B cell (primary cell): ENCODE measurements at regions not wholly inside any gene's neighbourhood (a gene's known extent, or its start where the extent isn't known, plus 50 kb on each side); places are given as distances from the start of the nearest gene placed in this dataset.

ENCODE experiments used
- ATAC-seq: fragments of 200-7000 bp; cut with Tn5 transposase; one replicate; pipeline ENCODE4 v1.10.0; 2021; ENCODE audit warnings: low read depth, mild to moderate bottlenecking, moderate number of reproducible peaks, moderate library complexity
- CTCF ChIA-PET: fragments of 350-600 bp; sonication (Branson Sonifier 250); formaldehyde crosslinking; loops from one replicate; lab custom pipeline; 2021; ENCODE audit warnings: antibody characterized with exemption, inconsistent platforms; lab: Charles Lee
- POLR2A ChIA-PET: fragments of 350-600 bp; sonication (Branson Sonifier 250); formaldehyde crosslinking; loops from one replicate; lab custom pipeline; 2021; ENCODE audit warnings: antibody characterized with exemption; lab: Charles Lee
- DNase-seq: peaks from one replicate; pipeline ENCODE4 v3.0.0; 2013
- H2AFZ ChIP-seq: 2 replicates; pipeline ENCODE4 v1.6.1; 2012; ENCODE audit warnings: mild to moderate bottlenecking, low read depth, low read length; ENCODE audit not compliant: insufficient read depth, poor library complexity, severe bottlenecking
- H3K27ac ChIP-seq, 2 donors: 1 replicate in 1 of 2; 2 replicates in 1 of 2; pipeline ENCODE4 v1.5.1; 2012 to 2013; ENCODE audit warnings: low read length in 2 of 2, mild to moderate bottlenecking in 2 of 2, moderate library complexity in 1 of 2
- H3K27me3 ChIP-seq, 4 experiments: fragments of 200-600 bp in 1 of 4; sonication (generic) in 1 of 4; replicated peaks in 1 of 4; 1 replicate in 2 of 4; 2 replicates in 2 of 4; pipeline versions ENCODE4 v1.6.1 to v1.7.0; 2013 to 2016; ENCODE audit warnings: low read length in 3 of 4, mild to moderate bottlenecking in 2 of 4, mixed read lengths in 1 of 4, moderate library complexity in 1 of 4; ENCODE audit not compliant: insufficient read depth in 4 of 4, control insufficient read depth in 3 of 4; ENCODE audit errors: control extremely low read depth in 1 of 4
- H3K36me3 ChIP-seq, 2 experiments: replicated peaks in 1 of 2; 1 replicate in 1 of 2; 2 replicates in 1 of 2; pipeline versions ENCODE4 v1.6.1 to v1.7.1; 2013; ENCODE audit warnings: low read length in 1 of 2; ENCODE audit not compliant: insufficient read depth in 2 of 2, control insufficient read depth in 1 of 2; ENCODE audit errors: control extremely low read depth in 1 of 2, extremely low read depth in 1 of 2
- H3K4me1 ChIP-seq, 2 donors: fragments of 200-600 bp in 1 of 2; sonication (generic) in 1 of 2; 1 replicate in 1 of 2; 2 replicates in 1 of 2; pipeline versions ENCODE4 v1.5.1 to v1.6.1; 2013 to 2017; ENCODE audit warnings: low read length in 2 of 2; ENCODE audit not compliant: control insufficient read depth in 2 of 2, insufficient read depth in 2 of 2
- H3K4me2 ChIP-seq: replicated peaks from 2 replicates; pipeline ENCODE3; 2012; ENCODE audit warnings: mild to moderate bottlenecking, low read depth, low read length; ENCODE audit not compliant: poor library complexity, severe bottlenecking
- H3K4me3 ChIP-seq, 5 experiments: fragments of 200-600 bp in 1 of 5; sonication (generic) in 1 of 5; 1 replicate in 3 of 5; 2 replicates in 2 of 5; pipeline versions ENCODE4 v1.5.1 to v1.7.0; 2011 to 2016; ENCODE audit warnings: low read length in 4 of 5, mild to moderate bottlenecking in 4 of 5, low read depth in 2 of 5, control low read depth in 1 of 5, moderate library complexity in 1 of 5; ENCODE audit not compliant: insufficient read depth in 1 of 5; ENCODE audit errors: control extremely low read depth in 1 of 5, extremely low read depth in 1 of 5
- H3K79me2 ChIP-seq: fragments of 200-600 bp; sonication (generic); one replicate; pipeline ENCODE4 v1.6.0; 2016; ENCODE audit warnings: low read length; ENCODE audit not compliant: control insufficient read depth, insufficient read depth
- H3K9ac ChIP-seq: fragments of 200-600 bp; sonication (generic); 2 replicates; pipeline ENCODE4 v1.6.1; 2017; ENCODE audit warnings: mild to moderate bottlenecking, low read length, moderate library complexity
- H3K9me3 ChIP-seq, 3 donors: one replicate each; pipeline versions ENCODE4 v1.6.1 to v1.7.1; 2013; ENCODE audit warnings: low read length in 2 of 3; ENCODE audit not compliant: control insufficient read depth in 2 of 3, insufficient read depth in 1 of 3; ENCODE audit errors: control extremely low read depth in 1 of 3
- H4K20me1 ChIP-seq: 2 replicates; pipeline ENCODE4 v1.6.0; 2012; ENCODE audit warnings: mild to moderate bottlenecking, low read length; ENCODE audit not compliant: insufficient read depth, control insufficient read depth, poor library complexity, severe bottlenecking
- H3K27ac Mint-ChIP-seq: one replicate; pipeline ENCODE4 v1.8.0; 2021; ENCODE audit warnings: mixed read lengths
- H3K27me3 Mint-ChIP-seq: one replicate; pipeline ENCODE4 v1.8.0; 2021; ENCODE audit warnings: mixed read lengths
- H3K4me1 Mint-ChIP-seq: one replicate; pipeline ENCODE4 v1.8.0; 2021; ENCODE audit warnings: mixed read lengths
- H3K4me3 Mint-ChIP-seq: one replicate; pipeline ENCODE4 v1.8.0; 2021; ENCODE audit warnings: mixed read lengths
- H3K9me3 Mint-ChIP-seq: one replicate; pipeline ENCODE4 v1.8.0; 2022; ENCODE audit warnings: mixed read lengths; ENCODE audit not compliant: insufficient read depth
- EZH2 ChIP-seq: IDR thresholded peaks from 2 replicates; pipeline ENCODE4 v1.6.1; 2012; ENCODE audit warnings: borderline replicate concordance, low read depth, mild to moderate bottlenecking, moderate library complexity, low read length; ENCODE audit not compliant: insufficient read depth, poor library complexity, severe bottlenecking
- WGBS: methylation state at CpG from one replicate; pipeline ENCODE4 v1.1.5; 2013; ENCODE audit warnings: missing lambda C conversion rate; ENCODE audit not compliant: insufficient coverage; 5-methylcytosine and 5-hydroxymethylcytosine counted together
- intact Hi-C: fragments of 100-400 bp; cut with micrococcal nuclease; formaldehyde crosslinking; loops from one replicate; pipeline ENCODE4 v1.10.0; 2022
- TF ChIP-seq, protein P1 (sequence below): fragments of 200-600 bp; IDR thresholded peaks from one replicate; pipeline ENCODE4 v1.8.0; 2022; ENCODE audit warnings: antibody characterized with exemption, mild to moderate bottlenecking

- CTCF ChIA-PET, result interaction anchor here (0.6 kb wide), 1 partner anchor 1287 kb away, joined by 4 read pairs; no protein-coding TSS in a partner anchor
Observed at GRCh38 chr4:55747793-55748192, 71.8 kb upstream of the EXOC1L start.

DNA sequence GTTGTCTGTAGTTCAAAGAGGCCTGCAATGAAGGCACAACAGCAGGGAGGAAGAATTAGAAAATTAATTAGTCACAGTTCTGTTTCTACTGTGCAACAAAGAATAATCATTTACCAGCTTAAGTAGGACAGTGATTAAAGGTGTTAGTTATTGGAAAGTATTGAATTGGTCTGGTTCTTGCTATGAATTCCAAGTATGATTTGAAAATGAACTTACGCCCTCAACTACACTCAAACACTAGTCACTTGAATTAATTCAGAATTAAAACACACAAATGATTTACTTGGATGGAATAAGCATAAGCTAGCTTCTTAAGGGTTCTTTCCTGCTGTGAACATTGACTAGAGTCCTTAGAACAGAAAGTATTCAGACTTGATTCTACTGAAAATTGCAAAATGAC is 69.9 kb upstream of the EXOC1L start:
- no peak overlapping the region for H2AFZ ChIP-seq
- no peaks in the 10 kb centered on the region for H3K4me1 ChIP-seq
- H3K4me3 ChIP-seq, result no peak overlapping the region
- H3K79me2 ChIP-seq, result no peaks in the 10 kb centered on the region
- no peaks in the 10 kb centered on the region for H3K36me3 ChIP-seq
- H3K9ac ChIP-seq, result no peak overlapping the region
- Mint-ChIP-seq H3K27ac (no peak overlapping the region), H3K27me3 (peaks cover 30% of the 10 kb centered on the region), H3K4me1 (no peaks in the 10 kb centered on the region), H3K9me3 (no peaks in the 10 kb centered on the region), H3K4me3 (no peak overlapping the region)
- H3K9me3 ChIP-seq, result no peaks in the 10 kb centered on the region
- WGBS, result no CpG with 5 or more reads among the region's 1 CpG
- no peaks in the 10 kb centered on the region for H4K20me1 ChIP-seq
- no peak for TF ChIP-seq EZH2
- TF ChIP-seq, protein P1, sequence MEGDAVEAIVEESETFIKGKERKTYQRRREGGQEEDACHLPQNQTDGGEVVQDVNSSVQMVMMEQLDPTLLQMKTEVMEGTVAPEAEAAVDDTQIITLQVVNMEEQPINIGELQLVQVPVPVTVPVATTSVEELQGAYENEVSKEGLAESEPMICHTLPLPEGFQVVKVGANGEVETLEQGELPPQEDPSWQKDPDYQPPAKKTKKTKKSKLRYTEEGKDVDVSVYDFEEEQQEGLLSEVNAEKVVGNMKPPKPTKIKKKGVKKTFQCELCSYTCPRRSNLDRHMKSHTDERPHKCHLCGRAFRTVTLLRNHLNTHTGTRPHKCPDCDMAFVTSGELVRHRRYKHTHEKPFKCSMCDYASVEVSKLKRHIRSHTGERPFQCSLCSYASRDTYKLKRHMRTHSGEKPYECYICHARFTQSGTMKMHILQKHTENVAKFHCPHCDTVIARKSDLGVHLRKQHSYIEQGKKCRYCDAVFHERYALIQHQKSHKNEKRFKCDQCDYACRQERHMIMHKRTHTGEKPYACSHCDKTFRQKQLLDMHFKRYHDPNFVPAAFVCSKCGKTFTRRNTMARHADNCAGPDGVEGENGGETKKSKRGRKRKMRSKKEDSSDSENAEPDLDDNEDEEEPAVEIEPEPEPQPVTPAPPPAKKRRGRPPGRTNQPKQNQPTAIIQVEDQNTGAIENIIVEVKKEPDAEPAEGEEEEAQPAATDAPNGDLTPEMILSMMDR, result no peak
- no peak overlapping the region for H3K27ac ChIP-seq
- ChIA-PET POLR2A (no interaction called here), CTCF (no interaction called here)
- ATAC-seq (no peak), DNase-seq (no peak)
- intact Hi-C loops, result no loop called here
- H3K27me3 ChIP-seq, result peaks cover 0 to 2% (median 0%) of the 10 kb centered on the region in 4 experiments
- H3K4me2 ChIP-seq, result no peak overlapping the region

More at GRCh38 chr4:55747793-55748192, 71.8 kb upstream of the EXOC1L start:
- Histone ChIP-seq H3K4me2 (no peak overlapping the region), H3K27ac (no peak overlapping the region), H3K9me3 (no peaks in the 10 kb centered on the region), H3K36me3 (no peaks in the 10 kb centered on the region), H2AFZ (no peak overlapping the region), H3K4me3 (no peak overlapping the region), H3K79me2 (no peaks in the 10 kb centered on the region), H3K9ac (no peak overlapping the region), H3K4me1 (no peaks in the 10 kb centered on the region), H3K27me3 (no peaks in the 10 kb centered on the region), H4K20me1 (no peaks in the 10 kb centered on the region)
- ATAC-seq (no peak), DNase-seq (no peak)
- Mint-ChIP-seq H3K4me3 (no peak overlapping the region), H3K4me1 (no peaks in the 10 kb centered on the region), H3K27ac (no peak overlapping the region), H3K9me3 (no peaks in the 10 kb centered on the region), H3K27me3 (peaks cover 30% of the 10 kb centered on the region)
- POLR2A ChIA-PET, result no interaction called here
- intact Hi-C loops, result no loop called here
- 90% methylated on average over 5 of the region's 6 CpGs for WGBS
- TF ChIP-seq, protein P1, result no peak
- TF ChIP-seq EZH2, result no peak
